ENCODE measurements at regions not wholly inside any gene's neighbourhood (a gene's known extent, or its start where the extent isn't known, plus 50 kb on each side); places are given as distances from the start of the nearest gene placed in this dataset.

- no peak for DNase-seq (ENCODE audit: low spot score)
These were observed 1178.5 kb upstream of the MIR17HG start for GRCh38 chr13:90168953-90169352.

- DNase-seq (ENCODE audit: low spot score), result no peak
These were observed 1177.3 kb upstream of the MIR17HG start for GRCh38 chr13:90170208-90170607.

GRCh38 chr13:90171649-90172048 is 1175.8 kb upstream of the MIR17HG start:
- no peak for DNase-seq (ENCODE audit: low spot score)

GRCh38 chr13:90177512-90177911 is 1170.0 kb upstream of the MIR17HG start:
- no peak for DNase-seq (ENCODE audit: low spot score)

GRCh38 chr13:90184355-90184754 is 1163.1 kb upstream of the MIR17HG start:
- no peak for DNase-seq (ENCODE audit: low spot score)

GRCh38 chr13:90185734-90186133 is 1161.8 kb upstream of the MIR17HG start:
- no peak for DNase-seq (ENCODE audit: low spot score)

- no peak for DNase-seq (ENCODE audit: low spot score)
These were observed 1159.8 kb upstream of the MIR17HG start for GRCh38 chr13:90187478-90188350.

- no peak for DNase-seq (ENCODE audit: low spot score)
These were observed 1159.2 kb upstream of the MIR17HG start for GRCh38 chr13:90188351-90188636.

GRCh38 chr13:90197722-90198121 is 1149.8 kb upstream of the MIR17HG start:
- DNase-seq (ENCODE audit: low spot score), result no peak

GRCh38 chr13:90201202-90201601 is 1146.3 kb upstream of the MIR17HG start:
- no peak for DNase-seq (ENCODE audit: low spot score)

- DNase-seq (ENCODE audit: low spot score), result no peak
These were observed 1145.6 kb upstream of the MIR17HG start for GRCh38 chr13:90201676-90202460.

GRCh38 chr13:90205081-90205480 is 1142.4 kb upstream of the MIR17HG start:
- no peak for DNase-seq (ENCODE audit: low spot score)

- DNase-seq (ENCODE audit: low spot score), result no peak
These were observed 1141.6 kb upstream of the MIR17HG start for GRCh38 chr13:90205911-90206310.

- DNase-seq (ENCODE audit: low spot score), result no peak
These were observed 1130.2 kb upstream of the MIR17HG start for GRCh38 chr13:90217275-90217674.

GRCh38 chr13:90222758-90223157 is 1124.7 kb upstream of the MIR17HG start:
- no peak for DNase-seq (ENCODE audit: low spot score)

- no peak for DNase-seq (ENCODE audit: low spot score)
These were observed 1117.2 kb upstream of the MIR17HG start for GRCh38 chr13:90230311-90230710.

- DNase-seq (ENCODE audit: low spot score), result no peak
These were observed 1115.2 kb upstream of the MIR17HG start for GRCh38 chr13:90232291-90232690.

- no peak for DNase-seq (ENCODE audit: low spot score)
These were observed 1113.4 kb upstream of the MIR17HG start for GRCh38 chr13:90233933-90234672.

GRCh38 chr13:90237852-90238251 is 1109.6 kb upstream of the MIR17HG start:
- no peak for DNase-seq (ENCODE audit: low spot score)

GRCh38 chr13:90238413-90238812 is 1109.1 kb upstream of the MIR17HG start:
- DNase-seq (ENCODE audit: low spot score), result no peak

- no peak for DNase-seq (ENCODE audit: low spot score)
These were observed 1108.4 kb upstream of the MIR17HG start for GRCh38 chr13:90239130-90239529.

- DNase-seq (ENCODE audit: low spot score), result no peak
These were observed 1101.5 kb upstream of the MIR17HG start for GRCh38 chr13:90246005-90246404.
